ENCODE measurements at regions not wholly inside any gene's neighbourhood (a gene's known extent, or its start where the extent isn't known, plus 50 kb on each side); places are given as distances from the start of the nearest gene placed in this dataset.
"Not testable (repeated sequence)": the region's sequence is repeated elsewhere in the genome, so short reads cannot be mapped to it uniquely, and the experiment has no call there.

- intact Hi-C loops (cut with micrococcal nuclease), result no loop called here
- ATAC-seq (no peak), DNase-seq (no peak)
Measured at GRCh38 chr7:156430109-156430508, 210.5 kb upstream of the RNF32 start.

- ATAC-seq (no peak), DNase-seq (no peak)
- intact Hi-C loops (cut with micrococcal nuclease), result no loop called here
Measured at GRCh38 chr7:156429514-156429913, 211.1 kb upstream of the RNF32 start.

GRCh38 chr7:156423876-156424275 is 216.7 kb upstream of the RNF32 start:
- intact Hi-C loops (cut with micrococcal nuclease), result no loop called here
- ATAC-seq (no peak), DNase-seq (no peak)

- intact Hi-C loops (cut with micrococcal nuclease), result no loop called here
- no peak for DNase-seq
- ATAC-seq, result no peak
Measured at GRCh38 chr7:156420496-156420895, 220.1 kb upstream of the RNF32 start.

GRCh38 chr7:156419782-156420181 is 220.8 kb upstream of the RNF32 start:
- DNase-seq (no peak), ATAC-seq (no peak)
- intact Hi-C loops (cut with micrococcal nuclease), result no loop called here

- DNase-seq, result no peak
- no peak for ATAC-seq
- intact Hi-C loops (cut with micrococcal nuclease), result no loop called here
Measured at GRCh38 chr7:156402255-156402654, 238.3 kb upstream of the RNF32 start.

GRCh38 chr7:156401617-156402016 is 239.0 kb upstream of the RNF32 start:
- intact Hi-C loops (cut with micrococcal nuclease), result no loop called here
- ATAC-seq, result no peak
- DNase-seq, result no peak

- no peak for ATAC-seq
- DNase-seq, result no peak
- intact Hi-C loops (cut with micrococcal nuclease), result no loop called here
Measured at GRCh38 chr7:156400046-156400445, 240.5 kb upstream of the RNF32 start.

- ATAC-seq (no peak), DNase-seq (no peak)
- intact Hi-C loops (cut with micrococcal nuclease), result no loop called here
Measured at GRCh38 chr7:156397249-156397648, 243.3 kb upstream of the RNF32 start.

- no peak for DNase-seq
- ATAC-seq, result no peak
- intact Hi-C loops (cut with micrococcal nuclease), result no loop called here
Measured at GRCh38 chr7:156389116-156389692, 251.4 kb upstream of the RNF32 start.

GRCh38 chr7:156386097-156386496 is 254.5 kb upstream of the RNF32 start:
- intact Hi-C loops (cut with micrococcal nuclease), result no loop called here
- no peak for DNase-seq

GRCh38 chr7:156384706-156385105 is 255.9 kb upstream of the RNF32 start:
- intact Hi-C loops (cut with micrococcal nuclease), result no loop called here
- ATAC-seq (no peak), DNase-seq (no peak)

More at GRCh38 chr7:156386097-156386496, 254.5 kb upstream of the RNF32 start:
- no peak for ATAC-seq

GRCh38 chr7:156383526-156383925 is 257.0 kb upstream of the RNF32 start:
- intact Hi-C loops (cut with micrococcal nuclease), result no loop called here
- DNase-seq (no peak), ATAC-seq (no peak)

- DNase-seq (no peak), ATAC-seq (no peak)
- intact Hi-C loops (cut with micrococcal nuclease), result no loop called here
Measured at GRCh38 chr7:156380261-156380660, 260.3 kb upstream of the RNF32 start.

GRCh38 chr7:156379324-156380070 is 261.1 kb upstream of the RNF32 start:
- ATAC-seq (no peak), DNase-seq (no peak)
- intact Hi-C loops (cut with micrococcal nuclease), result no loop called here

- ATAC-seq (no peak), DNase-seq (no peak)
- intact Hi-C loops (cut with micrococcal nuclease), result no loop called here
Measured at GRCh38 chr7:156378806-156379205, 261.8 kb upstream of the RNF32 start.

- ATAC-seq (no peak), DNase-seq (no peak)
- intact Hi-C loops (cut with micrococcal nuclease), result no loop called here
Measured at GRCh38 chr7:156376317-156376716, 264.3 kb upstream of the RNF32 start.

GRCh38 chr7:156374335-156374734 is 266.2 kb upstream of the RNF32 start:
- no peak for DNase-seq
- intact Hi-C loops (cut with micrococcal nuclease), result no loop called here
- ATAC-seq, result no peak

- intact Hi-C loops (cut with micrococcal nuclease); ATAC-seq; DNase-seq: not testable (repeated sequence)
Measured at GRCh38 chr7:156369929-156370328, 270.6 kb upstream of the RNF32 start.

- DNase-seq (no peak), ATAC-seq (no peak)
- intact Hi-C loops (cut with micrococcal nuclease), result no loop called here
Measured at GRCh38 chr7:156368053-156368843, 272.3 kb upstream of the RNF32 start.

Data from left ventricle myocardium superior (tissue), 1 donor.